Chondrocyte (in vitro differentiated cells): ENCODE measurements at regions not wholly inside any gene's neighbourhood (a gene's known extent, or its start where the extent isn't known, plus 50 kb on each side); places are given as distances from the start of the nearest gene placed in this dataset.
"Not testable (repeated sequence)": the region's sequence is repeated elsewhere in the genome, so short reads cannot be mapped to it uniquely, and the experiment has no call there.

Experiments
- DNase-seq: peaks from one replicate; pipeline ENCODE4 v3.0.0; 2021; ENCODE audit warnings: mixed read lengths, low spot score
- H3K27ac Mint-ChIP-seq: one replicate; pipeline ENCODE4 v1.8.0; 2021; ENCODE audit warnings: mild to moderate bottlenecking, moderate library complexity, mixed read lengths; ENCODE audit not compliant: unreplicated experiment
- H3K27me3 Mint-ChIP-seq: 2 replicates; pipeline ENCODE4 v1.8.0; 2021; ENCODE audit warnings: low read depth, mixed read lengths
- H3K36me3 Mint-ChIP-seq: 2 replicates; pipeline ENCODE4 v1.8.0; 2021; ENCODE audit warnings: low read depth, mixed read lengths
- H3K4me1 Mint-ChIP-seq: 2 replicates; pipeline ENCODE4 v1.8.0; 2021; ENCODE audit warnings: low read depth, mild to moderate bottlenecking, mixed read lengths
- H3K4me3 Mint-ChIP-seq: one replicate; pipeline ENCODE4 v1.8.0; 2021; ENCODE audit warnings: mild to moderate bottlenecking, moderate library complexity, mixed read lengths; ENCODE audit not compliant: unreplicated experiment
- H3K9me3 Mint-ChIP-seq: 2 replicates; pipeline ENCODE4 v1.8.0; 2021; ENCODE audit warnings: low read depth, mixed read lengths
- TF ChIP-seq, protein P1 (sequence below): fragments of 200-600 bp; sonication (generic); IDR thresholded peaks from 2 replicates; pipeline ENCODE4 v1.5.0; 2021; ENCODE audit warnings: antibody characterized with exemption, mild to moderate bottlenecking, moderate library complexity

DNA sequence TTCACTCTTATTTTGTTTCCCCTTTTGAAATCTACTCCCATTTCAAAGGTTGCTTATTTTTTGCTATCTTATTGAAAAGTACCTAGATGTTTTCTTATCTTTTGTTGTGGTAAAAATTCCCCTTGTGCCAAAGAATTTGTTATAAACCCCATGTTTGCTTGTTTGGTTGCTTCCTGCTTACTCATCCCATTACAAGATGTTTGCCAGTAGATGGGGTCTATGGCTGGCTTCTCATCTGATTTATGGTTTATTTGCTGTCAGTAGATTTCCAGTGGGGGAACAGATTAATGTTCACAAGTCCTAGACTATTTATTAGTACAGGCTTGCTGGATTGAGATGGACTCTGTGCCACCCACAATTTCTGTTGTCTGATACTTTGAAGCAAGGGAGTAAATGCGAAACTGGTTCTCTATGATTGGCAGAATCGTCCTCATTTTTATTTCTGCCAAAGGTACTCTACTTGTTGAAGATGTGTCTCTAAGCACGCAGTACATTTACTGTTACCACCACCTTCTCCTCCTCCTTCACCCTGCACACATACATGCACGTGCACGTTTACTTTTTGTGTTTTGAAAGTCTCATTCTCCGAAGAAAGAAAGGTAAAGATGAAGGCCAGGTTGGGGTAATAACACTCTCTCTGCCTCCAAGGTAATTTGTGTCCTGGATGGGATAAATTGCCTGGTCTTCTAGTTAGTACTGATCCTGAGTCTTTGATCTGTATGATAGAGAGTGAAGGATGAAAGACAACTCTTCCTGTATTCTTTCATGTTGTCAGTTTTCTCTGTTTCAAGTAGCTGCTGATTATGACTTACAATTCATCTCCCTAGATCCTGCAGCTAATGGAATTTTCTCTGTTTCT, 117.2 kb upstream of the ATP2B1 start:
- no peak for DNase-seq
- Mint-ChIP-seq H3K9me3 (peaks cover 5% of the 10 kb centered on the region), H3K4me3 (no peak overlapping the region)

DNA sequence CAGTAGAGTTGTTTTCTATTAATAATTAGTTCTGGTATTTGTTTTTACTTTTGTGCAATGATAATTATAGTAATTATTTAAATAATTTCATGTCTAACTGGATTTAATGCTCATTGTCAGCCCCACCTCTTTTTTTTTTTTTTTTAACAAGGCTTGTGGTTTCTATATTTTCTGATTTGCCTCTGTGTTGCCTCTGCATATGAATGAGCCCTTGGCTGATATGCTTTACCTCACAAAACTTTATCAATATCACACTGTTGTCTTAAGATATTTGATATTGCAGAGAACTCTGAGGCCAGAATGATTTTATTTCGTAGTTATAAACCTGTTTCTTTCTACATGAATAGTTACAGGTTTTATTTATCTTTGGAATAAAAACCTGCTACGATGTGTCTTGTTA, 116.2 kb upstream of the ATP2B1 start:
- TF ChIP-seq, protein P1, sequence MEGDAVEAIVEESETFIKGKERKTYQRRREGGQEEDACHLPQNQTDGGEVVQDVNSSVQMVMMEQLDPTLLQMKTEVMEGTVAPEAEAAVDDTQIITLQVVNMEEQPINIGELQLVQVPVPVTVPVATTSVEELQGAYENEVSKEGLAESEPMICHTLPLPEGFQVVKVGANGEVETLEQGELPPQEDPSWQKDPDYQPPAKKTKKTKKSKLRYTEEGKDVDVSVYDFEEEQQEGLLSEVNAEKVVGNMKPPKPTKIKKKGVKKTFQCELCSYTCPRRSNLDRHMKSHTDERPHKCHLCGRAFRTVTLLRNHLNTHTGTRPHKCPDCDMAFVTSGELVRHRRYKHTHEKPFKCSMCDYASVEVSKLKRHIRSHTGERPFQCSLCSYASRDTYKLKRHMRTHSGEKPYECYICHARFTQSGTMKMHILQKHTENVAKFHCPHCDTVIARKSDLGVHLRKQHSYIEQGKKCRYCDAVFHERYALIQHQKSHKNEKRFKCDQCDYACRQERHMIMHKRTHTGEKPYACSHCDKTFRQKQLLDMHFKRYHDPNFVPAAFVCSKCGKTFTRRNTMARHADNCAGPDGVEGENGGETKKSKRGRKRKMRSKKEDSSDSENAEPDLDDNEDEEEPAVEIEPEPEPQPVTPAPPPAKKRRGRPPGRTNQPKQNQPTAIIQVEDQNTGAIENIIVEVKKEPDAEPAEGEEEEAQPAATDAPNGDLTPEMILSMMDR = no peak
- Mint-ChIP-seq H3K9me3 (peaks cover 5% of the 10 kb centered on the region), H3K4me1 (no peaks in the 10 kb centered on the region), H3K4me3 (no peak overlapping the region), H3K27ac (no peak overlapping the region), H3K36me3 (no peaks in the 10 kb centered on the region), H3K27me3 (no peaks in the 10 kb centered on the region)
- DNase-seq = no peak

More for the DNA sequence above, 117.2 kb upstream of the ATP2B1 start:
- H3K27ac Mint-ChIP-seq = no peak overlapping the region
- TF ChIP-seq, protein P1 = no peak
- H3K36me3 Mint-ChIP-seq = no peaks in the 10 kb centered on the region
- no peaks in the 10 kb centered on the region for H3K4me1 Mint-ChIP-seq
- no peaks in the 10 kb centered on the region for H3K27me3 Mint-ChIP-seq

DNA sequence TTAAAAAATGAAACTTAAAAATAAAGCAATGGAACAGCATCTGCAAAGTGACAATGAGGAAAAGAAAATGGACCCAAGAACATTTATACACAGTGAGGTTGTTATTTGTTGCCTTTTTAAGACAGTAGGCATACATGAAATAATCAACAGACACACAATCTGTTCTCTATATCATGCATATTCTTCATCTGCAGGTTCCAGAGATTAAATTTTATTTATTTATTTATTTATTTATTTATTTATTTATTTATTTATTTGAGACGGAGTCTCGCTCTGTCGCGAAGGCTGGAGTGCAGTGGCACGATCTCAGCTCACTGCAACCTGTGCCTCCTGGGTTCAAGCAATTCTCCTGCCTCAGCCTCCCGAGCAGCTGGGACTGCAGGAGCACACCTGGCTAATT, 114.4 kb upstream of the ATP2B1 start:
- H3K27me3 Mint-ChIP-seq, H3K9me3 Mint-ChIP-seq: not testable (repeated sequence)

DNA sequence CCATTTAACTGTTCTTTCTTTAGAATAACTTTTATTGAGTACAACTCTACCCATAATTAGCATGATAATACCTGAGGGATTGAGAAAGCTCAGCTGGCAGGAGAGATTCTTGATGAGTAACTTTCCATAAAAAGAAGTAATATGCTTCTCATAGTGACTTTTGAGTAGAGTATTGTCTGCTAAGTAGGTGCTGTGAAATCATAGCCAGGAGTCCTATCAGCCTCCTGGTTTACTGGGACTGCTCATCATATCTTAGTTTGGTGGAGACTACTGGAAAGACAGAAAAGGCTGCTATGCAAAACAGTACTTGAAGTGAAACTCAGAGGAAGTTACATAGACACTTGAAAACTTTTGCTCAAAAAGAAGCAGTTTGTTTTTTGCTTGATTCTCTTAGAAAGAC, 113.3 kb upstream of the ATP2B1 start:
- no peak for DNase-seq
- H3K27ac Mint-ChIP-seq = no peak overlapping the region
- H3K4me3 Mint-ChIP-seq = no peak overlapping the region
- peaks cover 5% of the 10 kb centered on the region for H3K9me3 Mint-ChIP-seq
- H3K4me1 Mint-ChIP-seq = no peaks in the 10 kb centered on the region
- H3K36me3 Mint-ChIP-seq = no peaks in the 10 kb centered on the region
- no peaks in the 10 kb centered on the region for H3K27me3 Mint-ChIP-seq
- TF ChIP-seq, protein P1 = no peak

More for the DNA sequence above, 114.4 kb upstream of the ATP2B1 start:
- H3K4me1 Mint-ChIP-seq, DNase-seq, H3K36me3 Mint-ChIP-seq, H3K27ac Mint-ChIP-seq, H3K4me3 Mint-ChIP-seq: not testable (repeated sequence)

DNA sequence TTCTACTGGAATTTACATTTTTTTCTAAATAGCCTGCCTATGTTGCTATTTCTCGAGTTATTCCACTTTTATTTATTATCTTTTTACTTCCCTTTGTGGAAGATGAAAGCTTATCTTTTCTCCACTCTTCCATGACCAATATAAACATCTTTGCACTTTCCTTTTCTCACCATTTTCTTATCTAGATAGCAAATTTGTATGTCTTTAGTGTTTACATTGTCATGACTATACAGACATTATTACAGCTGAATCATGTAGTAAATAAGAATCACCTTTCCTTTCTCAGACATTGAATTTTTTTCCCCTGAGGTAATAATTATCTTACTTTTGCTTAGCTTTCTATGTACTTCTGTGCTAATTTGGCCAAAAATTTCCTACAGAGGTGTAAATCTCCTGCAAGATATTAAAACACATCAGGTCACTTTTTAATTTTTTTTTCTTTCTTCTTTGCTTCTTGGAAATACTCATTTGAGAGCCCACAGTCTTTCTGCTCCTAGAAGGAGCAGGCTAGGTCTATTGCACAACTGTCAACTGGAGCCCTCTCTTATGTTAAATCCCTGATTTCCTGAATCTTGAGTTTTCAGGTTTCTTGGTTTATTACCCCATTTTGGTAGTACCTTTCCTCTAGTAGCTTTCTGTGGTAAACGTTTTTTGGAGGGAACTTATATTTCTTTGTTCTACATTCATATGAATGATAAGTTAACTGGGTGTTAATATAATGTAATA, 109.0 kb upstream of the ATP2B1 start:
- no peaks in the 10 kb centered on the region for H3K27me3 Mint-ChIP-seq
- H3K27ac Mint-ChIP-seq = no peak overlapping the region
- H3K4me1 Mint-ChIP-seq = no peaks in the 10 kb centered on the region
- H3K36me3 Mint-ChIP-seq = no peaks in the 10 kb centered on the region
- TF ChIP-seq, protein P1 = no peak
- H3K9me3 Mint-ChIP-seq = peaks cover 3% of the 10 kb centered on the region
- no peak for DNase-seq
- H3K4me3 Mint-ChIP-seq = no peak overlapping the region
